ENCODE measurements at regions not wholly inside any gene's neighbourhood (a gene's known extent, or its start where the extent isn't known, plus 50 kb on each side); places are given as distances from the start of the nearest gene placed in this dataset.

DNA sequence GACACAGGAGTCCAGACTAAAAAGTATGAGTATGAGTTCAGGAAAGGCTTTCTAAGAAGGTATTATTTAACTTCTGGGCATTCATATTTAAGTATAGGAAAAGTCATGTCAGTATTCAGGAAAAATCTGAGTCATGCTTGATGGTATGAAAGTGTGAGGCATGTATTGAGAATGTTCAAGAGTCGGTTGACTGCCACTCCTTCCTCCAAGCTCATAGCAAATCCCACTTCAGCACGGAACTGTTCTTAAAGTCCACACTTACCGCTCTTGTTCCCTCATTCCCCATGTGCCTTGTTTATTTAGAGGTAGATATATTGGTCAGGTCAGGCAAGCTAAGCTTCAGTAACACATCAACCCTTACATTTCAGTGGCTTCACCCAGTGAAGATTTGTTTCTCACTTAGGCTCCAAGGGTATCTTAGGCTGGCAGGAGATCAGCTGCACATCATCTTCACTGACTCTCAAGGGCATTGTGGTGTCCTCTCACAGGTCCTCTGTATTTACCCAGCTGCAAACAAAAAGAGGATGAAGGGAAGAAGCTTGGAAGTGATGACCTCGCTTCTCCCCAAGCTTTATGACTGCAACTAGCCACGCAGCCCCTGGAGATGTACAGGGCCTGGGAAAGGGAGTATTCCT, 1189.2 kb downstream of the EFNB2 start:
- H3K27me3 Mint-ChIP-seq: no peaks in the 10 kb centered on the region
- Histone ChIP-seq H3K36me3 (ENCODE audit: control insufficient read depth, insufficient read depth, low read length) (no peaks in the 10 kb centered on the region), H3K4me3 (ENCODE audit: low read depth, low read length) (no peak overlapping the region), H3K9me3 (ENCODE audit: control insufficient read depth in 2 of 2, low read length in 2 of 2) (no peaks in the 10 kb centered on the region), H3K27ac (ENCODE audit: insufficient read depth, low read length, poor library complexity, severe bottlenecking) (no peak overlapping the region), H3K27me3 (ENCODE audit: control insufficient read depth, insufficient read depth, low read length) (no peaks in the 10 kb centered on the region), H3K4me1 (ENCODE audit: control insufficient read depth, insufficient read depth, low read length, poor library complexity, severe bottlenecking) (no peaks in the 10 kb centered on the region)
- no peak for DNase-seq
- peaks cover 0 to 8% (median 0%) of the 10 kb centered on the region in 7 donors for H3K9me3 Mint-ChIP-seq
- ATAC-seq (ENCODE audit: low read depth in 2 of 2): no peak
- no peaks in the 10 kb centered on the region for H3K4me1 Mint-ChIP-seq
- H3K27ac Mint-ChIP-seq: no peak overlapping the region
- H3K4me3 Mint-ChIP-seq: no peak overlapping the region
- no peaks in the 10 kb centered on the region for H3K36me3 Mint-ChIP-seq

DNA sequence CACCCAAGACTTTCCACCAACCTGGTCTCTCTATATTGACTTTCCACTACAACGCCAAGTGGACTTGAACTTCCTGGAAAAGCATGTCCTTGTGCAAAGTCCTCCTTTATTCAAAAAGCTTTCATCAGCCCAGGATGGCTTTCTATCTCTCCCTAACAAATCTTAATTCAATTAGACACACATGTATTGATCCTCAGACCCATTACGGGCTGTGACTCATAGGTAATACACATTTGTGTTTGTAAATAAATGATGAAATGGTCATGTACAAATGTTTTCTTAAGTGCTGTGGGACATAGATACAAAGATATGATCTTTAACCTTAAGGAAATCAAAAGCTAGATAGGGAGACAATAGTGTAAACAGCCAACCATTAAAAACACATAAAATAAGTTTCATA, 1189.7 kb downstream of the EFNB2 start:
- Mint-ChIP-seq H3K27me3 (no peaks in the 10 kb centered on the region), H3K4me3 (no peak overlapping the region), H3K36me3 (no peaks in the 10 kb centered on the region), H3K4me1 (no peaks in the 10 kb centered on the region), H3K9me3 (peaks cover 0 to 8% (median 0%) of the 10 kb centered on the region in 7 donors), H3K27ac (no peak overlapping the region)
- Histone ChIP-seq H3K27me3 (ENCODE audit: control insufficient read depth, insufficient read depth, low read length) (no peaks in the 10 kb centered on the region), H3K27ac (ENCODE audit: insufficient read depth, low read length, poor library complexity, severe bottlenecking) (no peak overlapping the region), H3K4me3 (ENCODE audit: low read depth, low read length) (no peak overlapping the region), H3K9me3 (ENCODE audit: control insufficient read depth in 2 of 2, low read length in 2 of 2) (no peaks in the 10 kb centered on the region), H3K36me3 (ENCODE audit: control insufficient read depth, insufficient read depth, low read length) (no peaks in the 10 kb centered on the region), H3K4me1 (ENCODE audit: control insufficient read depth, insufficient read depth, low read length, poor library complexity, severe bottlenecking) (no peaks in the 10 kb centered on the region)
- ATAC-seq (ENCODE audit: low read depth in 2 of 2) (no peak), DNase-seq (no peak)

- ATAC-seq (ENCODE audit: low read depth in 2 of 2) (no peak), DNase-seq (no peak)
- Histone ChIP-seq H3K9me3 (ENCODE audit: control insufficient read depth in 2 of 2, low read length in 2 of 2) (no peaks in the 10 kb centered on the region), H3K4me1 (ENCODE audit: control insufficient read depth, insufficient read depth, low read length, poor library complexity, severe bottlenecking) (no peaks in the 10 kb centered on the region), H3K4me3 (ENCODE audit: low read depth, low read length) (no peak overlapping the region), H3K27ac (ENCODE audit: insufficient read depth, low read length, poor library complexity, severe bottlenecking) (no peak overlapping the region), H3K27me3 (ENCODE audit: control insufficient read depth, insufficient read depth, low read length) (no peaks in the 10 kb centered on the region), H3K36me3 (ENCODE audit: control insufficient read depth, insufficient read depth, low read length) (no peaks in the 10 kb centered on the region)
- Mint-ChIP-seq H3K27ac (no peak overlapping the region), H3K27me3 (no peaks in the 10 kb centered on the region), H3K36me3 (no peaks in the 10 kb centered on the region), H3K9me3 (peaks cover 0 to 8% (median 0%) of the 10 kb centered on the region in 7 donors), H3K4me3 (no peak overlapping the region), H3K4me1 (no peaks in the 10 kb centered on the region)
Measured at GRCh38 chr13:105345131-105345530, 1190.3 kb downstream of the EFNB2 start.

DNA sequence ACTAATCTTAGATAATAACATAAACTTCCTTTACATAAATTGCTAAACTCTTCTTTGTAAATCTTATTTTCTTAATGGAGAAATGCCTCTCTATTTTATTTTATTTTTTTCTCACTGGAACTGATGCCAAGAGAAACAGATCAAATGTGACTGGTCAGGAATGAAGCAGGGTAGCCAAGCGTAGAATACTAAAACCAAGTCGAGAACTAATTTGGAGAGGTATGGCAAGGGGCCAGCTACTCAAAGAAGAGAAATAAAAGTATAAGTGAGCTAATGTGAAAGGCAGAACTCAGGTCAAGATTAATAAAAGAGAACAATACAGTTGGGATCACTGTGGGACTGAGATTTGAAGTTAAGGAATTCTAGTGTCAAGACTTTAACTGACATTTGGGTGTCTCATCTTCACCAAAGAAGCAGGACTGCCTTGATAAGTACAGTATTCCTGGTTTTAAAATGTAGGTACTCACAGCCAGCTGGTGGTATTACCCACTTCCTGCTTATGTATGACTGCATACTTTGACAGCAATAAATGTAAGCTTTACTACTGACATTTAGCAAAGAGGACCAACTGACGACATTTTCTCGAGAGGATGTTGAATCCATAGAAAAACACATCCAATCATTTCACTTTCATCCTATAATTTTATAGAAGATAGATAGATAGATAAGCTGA, 1192.2 kb downstream of the EFNB2 start:
- peaks cover 0 to 8% (median 0%) of the 10 kb centered on the region in 7 donors for H3K9me3 Mint-ChIP-seq
- Histone ChIP-seq H3K4me3 (ENCODE audit: low read depth, low read length) (no peak overlapping the region), H3K4me1 (ENCODE audit: control insufficient read depth, insufficient read depth, low read length, poor library complexity, severe bottlenecking) (no peaks in the 10 kb centered on the region), H3K9me3 (ENCODE audit: control insufficient read depth in 2 of 2, low read length in 2 of 2) (no peaks in the 10 kb centered on the region), H3K27me3 (ENCODE audit: control insufficient read depth, insufficient read depth, low read length) (no peaks in the 10 kb centered on the region), H3K36me3 (ENCODE audit: control insufficient read depth, insufficient read depth, low read length) (no peaks in the 10 kb centered on the region), H3K27ac (ENCODE audit: insufficient read depth, low read length, poor library complexity, severe bottlenecking) (no peak overlapping the region)
- H3K4me3 Mint-ChIP-seq: no peak overlapping the region
- H3K36me3 Mint-ChIP-seq: no peaks in the 10 kb centered on the region
- no peaks in the 10 kb centered on the region for H3K4me1 Mint-ChIP-seq
- H3K27me3 Mint-ChIP-seq: no peaks in the 10 kb centered on the region
- ATAC-seq (ENCODE audit: low read depth in 2 of 2): no peak
- no peak overlapping the region for H3K27ac Mint-ChIP-seq
- no peak for DNase-seq

GRCh38 chr13:105342281-105342820, 1193.1 kb downstream of the EFNB2 start:
- Mint-ChIP-seq H3K9me3 (peaks cover 0 to 8% (median 0%) of the 10 kb centered on the region in 7 donors), H3K36me3 (no peaks in the 10 kb centered on the region)

GRCh38 chr13:105341758-105342157, 1193.7 kb downstream of the EFNB2 start:
- H3K4me1 ChIP-seq (ENCODE audit: control insufficient read depth, insufficient read depth, low read length, poor library complexity, severe bottlenecking): no peaks in the 10 kb centered on the region
- H3K27ac ChIP-seq (ENCODE audit: insufficient read depth, low read length, poor library complexity, severe bottlenecking): no peak overlapping the region
- no peaks in the 10 kb centered on the region for H3K4me1 Mint-ChIP-seq
- DNase-seq: no peak
- H3K36me3 ChIP-seq (ENCODE audit: control insufficient read depth, insufficient read depth, low read length): no peaks in the 10 kb centered on the region
- H3K36me3 Mint-ChIP-seq: no peaks in the 10 kb centered on the region
- H3K4me3 Mint-ChIP-seq: no peak overlapping the region
- no peak overlapping the region for H3K4me3 ChIP-seq (ENCODE audit: low read depth, low read length)
- no peaks in the 10 kb centered on the region for H3K9me3 ChIP-seq (ENCODE audit: control insufficient read depth in 2 of 2, low read length in 2 of 2)
- no peaks in the 10 kb centered on the region for H3K27me3 Mint-ChIP-seq
- no peak for ATAC-seq (ENCODE audit: low read depth in 2 of 2)
- no peaks in the 10 kb centered on the region for H3K27me3 ChIP-seq (ENCODE audit: control insufficient read depth, insufficient read depth, low read length)
- H3K27ac Mint-ChIP-seq: no peak overlapping the region
- H3K9me3 Mint-ChIP-seq: peaks cover 0 to 8% (median 0%) of the 10 kb centered on the region in 7 donors

More at GRCh38 chr13:105342281-105342820, 1193.1 kb downstream of the EFNB2 start:
- H3K27ac Mint-ChIP-seq: no peak overlapping the region
- Histone ChIP-seq H3K27ac (ENCODE audit: insufficient read depth, low read length, poor library complexity, severe bottlenecking) (no peak overlapping the region), H3K9me3 (ENCODE audit: control insufficient read depth in 2 of 2, low read length in 2 of 2) (no peaks in the 10 kb centered on the region), H3K4me3 (ENCODE audit: low read depth, low read length) (no peak overlapping the region), H3K36me3 (ENCODE audit: control insufficient read depth, insufficient read depth, low read length) (no peaks in the 10 kb centered on the region), H3K27me3 (ENCODE audit: control insufficient read depth, insufficient read depth, low read length) (no peaks in the 10 kb centered on the region), H3K4me1 (ENCODE audit: control insufficient read depth, insufficient read depth, low read length, poor library complexity, severe bottlenecking) (no peaks in the 10 kb centered on the region)
- no peak for ATAC-seq (ENCODE audit: low read depth in 2 of 2)
- no peaks in the 10 kb centered on the region for H3K27me3 Mint-ChIP-seq
- no peak overlapping the region for H3K4me3 Mint-ChIP-seq
- H3K4me1 Mint-ChIP-seq: no peaks in the 10 kb centered on the region
- DNase-seq: no peak

DNA sequence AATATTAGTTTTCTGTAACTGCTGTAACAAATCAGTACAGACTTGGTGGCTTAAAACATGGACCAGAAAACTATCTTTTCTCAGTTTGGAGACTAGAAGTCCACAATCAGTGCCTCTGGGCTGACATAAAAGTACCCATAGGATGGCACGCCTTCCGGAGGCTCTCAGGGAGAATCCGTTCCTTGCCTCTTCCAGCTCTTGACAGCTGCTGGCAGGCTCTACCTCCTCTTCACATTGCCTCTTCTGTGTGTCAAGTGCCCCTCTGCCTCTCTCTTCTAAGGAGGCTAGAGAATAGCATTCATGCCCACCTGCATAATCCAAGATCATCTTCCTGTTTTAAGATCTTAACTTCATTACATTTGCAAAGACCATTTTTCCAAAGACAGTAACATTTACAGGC, 1194.2 kb downstream of the EFNB2 start:
- no peak overlapping the region for H3K4me3 ChIP-seq (ENCODE audit: low read depth, low read length)
- H3K27me3 ChIP-seq (ENCODE audit: control insufficient read depth, insufficient read depth, low read length): no peaks in the 10 kb centered on the region
- ATAC-seq (ENCODE audit: low read depth in 2 of 2) (no peak), DNase-seq (no peak)
- H3K9me3 Mint-ChIP-seq: peaks cover 0 to 8% (median 0%) of the 10 kb centered on the region in 7 donors
- H3K27me3 Mint-ChIP-seq: no peaks in the 10 kb centered on the region
- no peaks in the 10 kb centered on the region for H3K36me3 Mint-ChIP-seq
- no peak overlapping the region for H3K4me3 Mint-ChIP-seq
- no peaks in the 10 kb centered on the region for H3K4me1 ChIP-seq (ENCODE audit: control insufficient read depth, insufficient read depth, low read length, poor library complexity, severe bottlenecking)
- H3K27ac Mint-ChIP-seq: no peak overlapping the region
- no peak overlapping the region for H3K27ac ChIP-seq (ENCODE audit: insufficient read depth, low read length, poor library complexity, severe bottlenecking)
- no peaks in the 10 kb centered on the region for H3K4me1 Mint-ChIP-seq
- H3K9me3 ChIP-seq (ENCODE audit: control insufficient read depth in 2 of 2, low read length in 2 of 2): no peaks in the 10 kb centered on the region
- no peaks in the 10 kb centered on the region for H3K36me3 ChIP-seq (ENCODE audit: control insufficient read depth, insufficient read depth, low read length)

All from CD4-positive, CD25-positive, alpha-beta regulatory T cell (primary cell).